CD4-positive, alpha-beta T cell (primary cell): ENCODE measurements at regions not wholly inside any gene's neighbourhood (a gene's known extent, or its start where the extent isn't known, plus 50 kb on each side); places are given as distances from the start of the nearest gene placed in this dataset.

Source experiments
- ATAC-seq: fragments of 200-7000 bp; cut with Tn5 transposase; one replicate; pipeline ENCODE4 v1.10.0; 2022; ENCODE audit warnings: mild to moderate bottlenecking; ENCODE audit not compliant: poor library complexity
- CTCF ChIA-PET: fragments of 350-600 bp; sonication (Branson Sonifier 250); formaldehyde crosslinking; loops from one replicate; lab custom pipeline; 2021; ENCODE audit warnings: antibody characterized with exemption, inconsistent platforms; lab: Charles Lee
- POLR2A ChIA-PET: fragments of 350-600 bp; sonication (Branson Sonifier 250); formaldehyde crosslinking; loops from one replicate; lab custom pipeline; 2021; ENCODE audit warnings: antibody characterized with exemption, inconsistent platforms; lab: Charles Lee
- DNase-seq, 14 experiments: peaks; one replicate each; pipeline ENCODE4 v3.0.0-alpha.2; 2013 to 2020; ENCODE audit warnings: mixed read lengths in 2 of 14
- H3K27ac ChIP-seq, 2 donors: one replicate each; pipeline versions ENCODE4 v1.5.1 to v1.7.0; 2013; ENCODE audit warnings: low read length in 2 of 2, low read depth in 1 of 2, mild to moderate bottlenecking in 1 of 2
- H3K27me3 ChIP-seq, 2 experiments: 1 replicate in 1 of 2; 2 replicates in 1 of 2; pipeline versions ENCODE4 v1.6.1 to v1.7.0; 2013; ENCODE audit warnings: low read length in 2 of 2, control low read depth in 1 of 2, mild to moderate bottlenecking in 1 of 2, moderate library complexity in 1 of 2; ENCODE audit not compliant: insufficient read depth in 2 of 2, control insufficient read depth in 1 of 2
- H3K36me3 ChIP-seq: one replicate; pipeline ENCODE4 v1.6.1; 2013; ENCODE audit warnings: low read length, control low read depth; ENCODE audit not compliant: insufficient read depth
- H3K4me1 ChIP-seq: one replicate; pipeline ENCODE4 v1.6.1; 2013; ENCODE audit warnings: low read length, control low read depth; ENCODE audit not compliant: insufficient read depth
- H3K4me3 ChIP-seq: one replicate; pipeline ENCODE4 v1.5.1; 2013; ENCODE audit warnings: mild to moderate bottlenecking, low read length, moderate library complexity
- H3K9me3 ChIP-seq, 2 experiments: 1 replicate in 1 of 2; 2 replicates in 1 of 2; pipeline versions ENCODE4 v1.6.1 to v1.7.0; 2013; ENCODE audit warnings: low read length in 2 of 2, mild to moderate bottlenecking in 2 of 2, control low read depth in 1 of 2, moderate library complexity in 1 of 2; ENCODE audit not compliant: control insufficient read depth in 1 of 2, insufficient read depth in 1 of 2
- H3K27ac Mint-ChIP-seq: one replicate; pipeline ENCODE4 v1.8.0; 2020; ENCODE audit warnings: mixed read lengths
- H3K27me3 Mint-ChIP-seq: one replicate; pipeline ENCODE4 v1.8.0; 2021; ENCODE audit warnings: mixed read lengths
- H3K36me3 Mint-ChIP-seq: one replicate; pipeline ENCODE4 v1.8.0; 2021; ENCODE audit warnings: low read depth, mixed read lengths
- H3K4me1 Mint-ChIP-seq: one replicate; pipeline ENCODE4 v1.8.0; 2021; ENCODE audit warnings: low read depth, mixed read lengths
- H3K4me3 Mint-ChIP-seq: one replicate; pipeline ENCODE4 v1.8.0; 2020; ENCODE audit warnings: mild to moderate bottlenecking, mixed read lengths
- H3K9me3 Mint-ChIP-seq: one replicate; pipeline ENCODE4 v1.8.0; 2020; ENCODE audit warnings: mixed read lengths
- CTCF ChIP-seq: fragments of 200-600 bp; IDR thresholded peaks from one replicate; pipeline ENCODE4 v1.8.0; 2022; ENCODE audit warnings: antibody characterized with exemption, mild to moderate bottlenecking
- intact Hi-C, 2 experiments: fragments of 100-400 bp; cut with DNase I in 1 of 2; cut with micrococcal nuclease in 1 of 2; formaldehyde crosslinking; loops; one replicate each; pipeline versions ENCODE4 v1.15.1 to v1.9.0; 2023 to 2025; cut with DNase I, micrococcal nuclease

GRCh38 chrY:7545060-7545459, 633.5 kb upstream of the AMELY start:
- Histone ChIP-seq H3K27me3 (no peaks in the 10 kb centered on the region), H3K4me3 (no peak overlapping the region), H3K36me3 (no peaks in the 10 kb centered on the region), H3K4me1 (no peaks in the 10 kb centered on the region), H3K9me3 (no peaks in the 10 kb centered on the region), H3K27ac (no peak overlapping the region)
- no peaks in the 10 kb centered on the region for H3K36me3 Mint-ChIP-seq
- H3K9me3 Mint-ChIP-seq, result no peaks in the 10 kb centered on the region
- intact Hi-C loops, result no loop called here
- no peak overlapping the region for H3K27ac Mint-ChIP-seq
- ChIA-PET POLR2A (no interaction called here), CTCF (no interaction called here)
- TF ChIP-seq CTCF, result no peak
- peaks cover 8% of the 10 kb centered on the region for H3K27me3 Mint-ChIP-seq
- DNase-seq (no peak), ATAC-seq (no peak)
- no peak overlapping the region for H3K4me3 Mint-ChIP-seq
- no peaks in the 10 kb centered on the region for H3K4me1 Mint-ChIP-seq

GRCh38 chrY:7544172-7544770, 632.7 kb upstream of the AMELY start:
- Mint-ChIP-seq H3K4me3 (no peak overlapping the region), H3K36me3 (no peaks in the 10 kb centered on the region), H3K27ac (no peak overlapping the region), H3K9me3 (no peaks in the 10 kb centered on the region), H3K4me1 (no peaks in the 10 kb centered on the region), H3K27me3 (peaks cover 8% of the 10 kb centered on the region)
- POLR2A ChIA-PET, result no interaction called here
- ATAC-seq (no peak), DNase-seq (no peak)
- H3K4me3 ChIP-seq, result no peak overlapping the region
- no peaks in the 10 kb centered on the region for H3K36me3 ChIP-seq
- no peak overlapping the region for H3K27ac ChIP-seq
- CTCF ChIA-PET, result no interaction called here
- H3K4me1 ChIP-seq, result no peaks in the 10 kb centered on the region
- H3K27me3 ChIP-seq, result no peaks in the 10 kb centered on the region
- TF ChIP-seq CTCF, result no peak
- intact Hi-C loops, result no loop called here
- H3K9me3 ChIP-seq, result no peaks in the 10 kb centered on the region

GRCh38 chrY:7543506-7543905, 632.0 kb upstream of the AMELY start:
- ChIA-PET POLR2A (no interaction called here), CTCF (no interaction called here)
- no peaks in the 10 kb centered on the region for H3K36me3 Mint-ChIP-seq
- H3K4me3 ChIP-seq, result no peak overlapping the region
- H3K27me3 Mint-ChIP-seq, result peaks cover 8% of the 10 kb centered on the region
- no peaks in the 10 kb centered on the region for H3K36me3 ChIP-seq
- no peak overlapping the region for H3K27ac ChIP-seq
- DNase-seq (no peak), ATAC-seq (no peak)
- intact Hi-C loops, result no loop called here
- no peak overlapping the region for H3K27ac Mint-ChIP-seq
- no peak overlapping the region for H3K4me3 Mint-ChIP-seq
- no peaks in the 10 kb centered on the region for H3K9me3 ChIP-seq
- TF ChIP-seq CTCF, result no peak
- H3K27me3 ChIP-seq, result no peaks in the 10 kb centered on the region
- H3K4me1 Mint-ChIP-seq, result no peaks in the 10 kb centered on the region
- no peaks in the 10 kb centered on the region for H3K4me1 ChIP-seq
- no peaks in the 10 kb centered on the region for H3K9me3 Mint-ChIP-seq
